ENCODE measurements at regions not wholly inside any gene's neighbourhood (a gene's known extent, or its start where the extent isn't known, plus 50 kb on each side); places are given as distances from the start of the nearest gene placed in this dataset.
A peak's percentile ranks its signal among the peaks of the same experiment; 100 is the strongest.

- no peak for DNase-seq
Measured at GRCh38 chr3:116767726-116768125, 58.1 kb downstream of the TUSC7 start.

GRCh38 chr3:116770815-116771450 is 61.4 kb downstream of the TUSC7 start:
- DNase-seq = peak; percentile 52

- DNase-seq = no peak
Measured at GRCh38 chr3:116776880-116777785, 67.6 kb downstream of the TUSC7 start.

- DNase-seq = no peak
Measured at GRCh38 chr3:116785226-116785625, 75.6 kb downstream of the TUSC7 start.

GRCh38 chr3:116802651-116803050 is 93.1 kb downstream of the TUSC7 start:
- DNase-seq = no peak

GRCh38 chr3:116806351-116806750 is 96.8 kb downstream of the TUSC7 start:
- DNase-seq = no peak

- no peak for DNase-seq
Measured at GRCh38 chr3:116808725-116809124, 99.1 kb downstream of the TUSC7 start.

- DNase-seq = no peak
Measured at GRCh38 chr3:116809208-116809607, 99.6 kb downstream of the TUSC7 start.

GRCh38 chr3:116811754-116812153 is 102.2 kb downstream of the TUSC7 start:
- DNase-seq = no peak

- DNase-seq = no peak
Measured at GRCh38 chr3:116812949-116813348, 103.4 kb downstream of the TUSC7 start.

GRCh38 chr3:116815321-116815720 is 105.7 kb downstream of the TUSC7 start:
- DNase-seq = no peak

GRCh38 chr3:116815831-116816588 is 106.4 kb downstream of the TUSC7 start:
- DNase-seq = no peak

- no peak for DNase-seq
Measured at GRCh38 chr3:116821371-116821770, 111.8 kb downstream of the TUSC7 start.

GRCh38 chr3:116824208-116824607 is 114.6 kb downstream of the TUSC7 start:
- no peak for DNase-seq

GRCh38 chr3:116833202-116833601 is 123.6 kb downstream of the TUSC7 start:
- no peak for DNase-seq

GRCh38 chr3:116834816-116835215 is 125.2 kb downstream of the TUSC7 start:
- no peak for DNase-seq

- no peak for DNase-seq
Measured at GRCh38 chr3:116835658-116836057, 126.1 kb downstream of the TUSC7 start.

GRCh38 chr3:116836286-116836685 is 126.7 kb downstream of the TUSC7 start:
- DNase-seq = no peak

- DNase-seq = no peak
Measured at GRCh38 chr3:116837483-116837882, 127.9 kb downstream of the TUSC7 start.

- no peak for DNase-seq
Measured at GRCh38 chr3:116841003-116841735, 131.6 kb downstream of the TUSC7 start.

GRCh38 chr3:116842254-116842957 is 132.8 kb downstream of the TUSC7 start:
- no peak for DNase-seq

GRCh38 chr3:116848248-116848829 is 138.8 kb downstream of the TUSC7 start:
- no peak for DNase-seq

Data from amniotic stem cell (primary cell).